ENCODE measurements at regions not wholly inside any gene's neighbourhood (a gene's known extent, or its start where the extent isn't known, plus 50 kb on each side); places are given as distances from the start of the nearest gene placed in this dataset.
"Not testable (repeated sequence)": the region's sequence is repeated elsewhere in the genome, so short reads cannot be mapped to it uniquely, and the experiment has no call there.

DNA sequence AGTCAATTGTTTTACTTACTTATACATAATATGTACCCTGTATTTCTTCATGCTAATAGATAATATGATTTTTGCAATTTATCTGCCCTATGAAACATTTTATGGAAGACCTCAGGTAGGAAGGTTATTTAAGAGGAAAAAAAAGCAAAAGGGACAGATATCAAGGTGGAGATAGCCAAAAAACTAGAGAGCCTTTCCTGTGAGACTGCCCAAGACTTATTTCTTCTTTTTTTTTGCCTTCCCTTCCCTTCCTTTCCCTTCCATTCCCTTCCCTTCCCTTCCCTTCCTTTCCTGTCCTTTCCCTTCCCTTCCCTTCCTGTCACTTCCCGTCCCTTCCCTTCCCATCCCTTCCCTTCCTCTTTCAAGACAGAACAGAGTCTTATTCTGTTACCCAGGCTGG, 80.6 kb upstream of the HMCN1 start:
- Histone ChIP-seq H3K27ac (no peak overlapping the region), H3K27me3 (no peaks in the 10 kb centered on the region), H3K4me1 (no peaks in the 10 kb centered on the region), H3K9me3 (peaks cover 0 to 8% (median 0%) of the 10 kb centered on the region in 4 donors), H3K4me3 (no peak overlapping the region), H3K36me3 (no peaks in the 10 kb centered on the region)
- WGBS, 2 donors: 70 to 78% methylated on average over 1 of the region's 1 CpG
- DNase-seq (ENCODE audit: low spot score in 2 of 2): no peak
- TF ChIP-seq POLR2A (IDR thresholded peaks at IDR 0.05) (no peak), EP300 (IDR thresholded peaks at IDR 0.05) (no peak)

DNA sequence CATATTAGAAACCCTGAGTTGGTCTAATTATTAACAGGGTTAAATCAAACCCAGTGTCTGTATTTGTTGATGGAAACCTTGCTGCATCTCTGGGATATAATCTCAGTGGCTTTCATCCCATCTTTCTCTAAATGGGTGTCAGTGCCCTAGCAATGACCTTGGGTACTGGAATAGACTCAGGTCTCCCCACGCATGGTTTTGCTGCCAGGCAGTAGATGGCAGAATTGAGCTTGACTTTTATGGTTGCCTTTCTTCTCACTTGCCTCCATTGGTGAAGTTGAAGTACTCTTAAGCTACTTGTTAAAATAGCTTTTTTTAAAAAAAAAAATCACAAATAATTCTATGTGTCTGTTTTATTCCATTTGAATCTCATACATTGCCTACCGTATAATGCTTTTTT, 81.8 kb upstream of the HMCN1 start:
- no peaks in the 10 kb centered on the region for H3K36me3 ChIP-seq
- WGBS, 2 donors: 89 to 90% methylated on average over 2 of the region's 2 CpGs
- H3K9me3 ChIP-seq: peaks cover 0 to 8% (median 0%) of the 10 kb centered on the region in 4 donors
- no peaks in the 10 kb centered on the region for H3K4me1 ChIP-seq
- H3K4me3 ChIP-seq: no peak overlapping the region
- no peak for DNase-seq (ENCODE audit: low spot score in 2 of 2)
- TF ChIP-seq POLR2A (IDR thresholded peaks at IDR 0.05): no peak
- TF ChIP-seq, protein P1, sequence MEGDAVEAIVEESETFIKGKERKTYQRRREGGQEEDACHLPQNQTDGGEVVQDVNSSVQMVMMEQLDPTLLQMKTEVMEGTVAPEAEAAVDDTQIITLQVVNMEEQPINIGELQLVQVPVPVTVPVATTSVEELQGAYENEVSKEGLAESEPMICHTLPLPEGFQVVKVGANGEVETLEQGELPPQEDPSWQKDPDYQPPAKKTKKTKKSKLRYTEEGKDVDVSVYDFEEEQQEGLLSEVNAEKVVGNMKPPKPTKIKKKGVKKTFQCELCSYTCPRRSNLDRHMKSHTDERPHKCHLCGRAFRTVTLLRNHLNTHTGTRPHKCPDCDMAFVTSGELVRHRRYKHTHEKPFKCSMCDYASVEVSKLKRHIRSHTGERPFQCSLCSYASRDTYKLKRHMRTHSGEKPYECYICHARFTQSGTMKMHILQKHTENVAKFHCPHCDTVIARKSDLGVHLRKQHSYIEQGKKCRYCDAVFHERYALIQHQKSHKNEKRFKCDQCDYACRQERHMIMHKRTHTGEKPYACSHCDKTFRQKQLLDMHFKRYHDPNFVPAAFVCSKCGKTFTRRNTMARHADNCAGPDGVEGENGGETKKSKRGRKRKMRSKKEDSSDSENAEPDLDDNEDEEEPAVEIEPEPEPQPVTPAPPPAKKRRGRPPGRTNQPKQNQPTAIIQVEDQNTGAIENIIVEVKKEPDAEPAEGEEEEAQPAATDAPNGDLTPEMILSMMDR (IDR thresholded peaks at IDR 0.05): no peak
- no peak for TF ChIP-seq EP300 (IDR thresholded peaks at IDR 0.05)
- H3K27ac ChIP-seq: no peak overlapping the region
- no peaks in the 10 kb centered on the region for H3K27me3 ChIP-seq

DNA sequence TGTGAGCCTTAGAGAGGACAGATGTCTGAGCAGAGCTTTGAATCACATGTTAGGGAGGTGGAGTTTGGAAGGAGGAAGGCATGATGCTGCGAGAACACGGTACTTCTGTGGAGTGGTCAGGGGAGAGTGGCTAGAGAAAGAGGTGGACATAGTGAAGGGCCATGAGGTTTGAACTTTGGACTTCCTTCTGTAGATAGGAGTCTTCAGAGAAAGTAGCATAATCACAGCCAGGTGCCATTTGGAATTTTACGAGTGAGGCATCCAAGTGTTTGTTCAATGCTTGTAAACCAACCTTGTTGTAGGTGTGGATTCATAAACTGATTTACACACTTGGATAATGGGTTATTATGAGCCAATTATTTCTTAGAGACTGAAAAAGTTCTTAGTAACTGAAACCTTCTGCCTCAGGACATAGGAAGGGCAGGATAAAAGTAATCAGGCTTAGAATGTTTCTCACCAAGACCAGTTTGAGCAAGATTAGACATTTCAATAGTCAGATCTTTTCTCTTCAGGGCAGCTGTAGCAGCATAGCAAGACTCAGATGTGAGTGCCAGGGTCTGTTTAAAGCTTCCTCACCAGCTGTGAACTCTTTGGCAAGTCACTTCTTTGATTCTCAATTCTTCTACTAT, 83.5 kb upstream of the HMCN1 start:
- no peaks in the 10 kb centered on the region for H3K27me3 ChIP-seq
- no peak overlapping the region for H3K27ac ChIP-seq
- H3K9me3 ChIP-seq: peaks cover 0 to 8% (median 0%) of the 10 kb centered on the region in 4 donors
- H3K4me1 ChIP-seq: peaks cover 0 to 12% (median 3%) of the 10 kb centered on the region in 4 donors
- no peak for DNase-seq (ENCODE audit: low spot score in 2 of 2)
- no peaks in the 10 kb centered on the region for H3K36me3 ChIP-seq
- TF ChIP-seq EP300 (IDR thresholded peaks at IDR 0.05): no peak
- TF ChIP-seq, protein P1 (IDR thresholded peaks at IDR 0.05): no peak
- no peak for TF ChIP-seq POLR2A (IDR thresholded peaks at IDR 0.05)
- no peak overlapping the region for H3K4me3 ChIP-seq
- WGBS, 2 donors: 78 to 87% methylated on average over 3 of the region's 3 CpGs

DNA sequence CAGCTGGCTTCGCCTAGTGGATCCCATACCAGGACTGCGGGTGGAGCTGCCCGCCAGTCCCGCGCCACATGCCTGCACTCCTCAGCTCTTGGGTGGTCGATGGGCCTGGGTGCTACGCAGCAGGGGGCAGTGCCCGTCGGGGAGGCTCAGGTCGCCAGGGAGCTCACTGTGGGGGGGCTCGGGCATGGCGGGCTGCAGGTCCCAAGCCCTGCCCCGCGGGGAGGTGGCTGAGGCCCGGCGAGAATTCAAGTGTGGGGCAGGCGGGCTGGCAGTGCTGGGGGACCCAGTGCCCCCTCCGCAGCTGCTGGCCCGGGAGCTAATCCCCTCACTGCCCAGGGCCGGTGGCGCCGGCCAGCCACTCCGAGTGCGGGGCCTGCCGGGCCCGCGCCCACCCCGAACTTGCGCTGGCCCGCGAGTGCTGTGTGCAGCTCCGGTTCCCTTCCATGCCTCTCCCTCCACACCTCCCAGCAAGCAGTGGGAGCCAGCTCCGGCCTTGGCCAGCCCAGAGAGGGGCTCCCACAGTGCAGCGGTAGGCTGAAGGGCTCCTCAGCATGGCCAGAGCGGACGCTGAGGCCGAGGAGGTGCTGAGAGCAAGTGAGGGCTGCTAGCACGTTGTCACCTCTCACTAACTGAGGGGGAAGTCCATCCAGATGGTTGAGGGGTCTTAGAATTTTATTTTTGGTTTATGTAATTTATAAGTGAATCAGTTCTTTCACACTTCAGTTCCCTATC, 85.2 kb upstream of the HMCN1 start:
- DNase-seq (ENCODE audit: low spot score in 2 of 2): no peak
- peaks cover 0 to 16% (median 5%) of the 10 kb centered on the region in 4 donors for H3K4me1 ChIP-seq
- H3K27me3 ChIP-seq: no peaks in the 10 kb centered on the region
- peaks cover 0 to 8% (median 0%) of the 10 kb centered on the region in 4 donors for H3K9me3 ChIP-seq
- H3K4me3 ChIP-seq: no peak overlapping the region
- no peaks in the 10 kb centered on the region for H3K36me3 ChIP-seq
- H3K27ac ChIP-seq: no peak overlapping the region
- TF ChIP-seq EP300 (IDR thresholded peaks at IDR 0.05): no peak
- TF ChIP-seq, protein P1 (IDR thresholded peaks at IDR 0.05): no peak
- no peak for TF ChIP-seq POLR2A (IDR thresholded peaks at IDR 0.05)
- 94 to 98% methylated on average over 11 to 38 of the region's 38 CpGs for WGBS, 2 donors

DNA sequence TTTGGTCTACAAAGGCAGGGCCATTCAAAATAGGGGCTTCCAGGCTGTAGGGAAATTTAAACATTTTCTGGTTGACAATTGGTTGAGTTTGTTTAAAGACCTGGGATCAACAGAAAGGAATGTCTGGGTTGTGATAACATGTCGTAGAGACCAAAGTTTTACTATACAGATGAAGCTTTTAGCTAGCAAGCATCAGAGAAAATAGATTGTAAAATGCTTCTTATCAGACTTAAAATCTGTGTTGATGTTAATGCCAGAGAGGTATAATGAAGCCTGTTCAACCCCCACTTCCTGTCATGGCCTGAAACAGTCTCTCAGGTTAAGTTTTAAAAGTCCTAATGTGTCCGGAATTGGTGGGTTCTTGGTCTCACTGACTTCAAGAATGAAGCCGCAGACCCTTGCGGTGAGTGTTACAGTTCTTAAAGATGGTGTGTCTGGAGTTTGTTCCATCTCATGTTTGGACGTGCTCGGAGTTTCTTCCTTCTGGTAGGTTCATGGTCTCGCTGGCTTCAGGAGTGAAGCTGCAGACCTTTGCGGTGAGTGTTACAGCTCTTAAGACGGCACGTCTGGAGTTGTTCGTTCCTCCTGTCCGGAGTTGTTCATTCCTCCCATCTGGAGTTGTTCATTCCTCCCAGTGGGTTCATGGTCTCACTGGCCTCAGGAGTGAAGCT, 86.5 kb upstream of the HMCN1 start:
- H3K4me1 ChIP-seq: peaks cover 0 to 16% (median 5%) of the 10 kb centered on the region in 4 donors
- not testable (repeated sequence) for H3K4me3 ChIP-seq; H3K27ac ChIP-seq; H3K27me3 ChIP-seq; H3K9me3 ChIP-seq; H3K36me3 ChIP-seq; DNase-seq (ENCODE audit: low spot score in 2 of 2)
- 79 to 91% methylated on average over 12 of the region's 12 CpGs for WGBS, 2 donors

DNA sequence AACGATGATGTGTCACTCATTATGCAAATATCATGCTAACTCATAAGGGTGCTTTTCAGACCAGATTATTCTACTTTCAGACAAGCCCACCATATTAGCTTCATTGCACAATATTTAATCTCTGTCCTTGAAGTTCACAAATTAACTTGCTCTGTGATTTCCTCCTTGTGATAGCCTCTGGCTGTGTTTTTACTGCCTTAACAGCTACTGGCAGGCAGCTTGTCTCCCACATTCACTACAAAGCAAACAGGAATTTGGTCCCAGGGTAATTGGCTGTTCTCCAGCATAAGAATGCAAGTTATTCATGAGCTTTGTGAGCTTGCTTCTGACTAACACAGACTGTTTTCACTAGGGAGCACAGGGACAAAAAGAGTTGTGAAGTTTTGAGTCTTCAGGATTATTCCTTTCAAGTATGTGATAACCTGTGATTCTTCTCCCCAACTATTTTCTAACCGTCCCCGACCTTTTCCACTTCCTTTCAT, 87.9 kb upstream of the HMCN1 start:
- peaks cover 0 to 16% (median 5%) of the 10 kb centered on the region in 4 donors for H3K4me1 ChIP-seq
- TF ChIP-seq, protein P1 (IDR thresholded peaks at IDR 0.05): no peak
- TF ChIP-seq EP300 (IDR thresholded peaks at IDR 0.05) (peak in 1 of 2 donors; percentile 49), POLR2A (IDR thresholded peaks at IDR 0.05) (no peak)
- peaks cover 0 to 14% (median 0%) of the 10 kb centered on the region in 4 donors for H3K9me3 ChIP-seq
- WGBS, 2 donors: 5% methylated on average over 3 of the region's 3 CpGs
- no peaks in the 10 kb centered on the region for H3K27me3 ChIP-seq
- DNase-seq (ENCODE audit: low spot score in 2 of 2): peak in 1 of 2 donors; percentile 46
- peak overlapping the region in 2 of 4 donors; percentile 20 to 32 for H3K27ac ChIP-seq
- no peak overlapping the region for H3K4me3 ChIP-seq
- no peaks in the 10 kb centered on the region for H3K36me3 ChIP-seq

Measured in tibial nerve (tissue), 4 donors.